ENCODE measurements at regions not wholly inside any gene's neighbourhood (a gene's known extent, or its start where the extent isn't known, plus 50 kb on each side); places are given as distances from the start of the nearest gene placed in this dataset.
A peak's percentile ranks its signal among the peaks of the same experiment; 100 is the strongest.
"Not testable (repeated sequence)": the region's sequence is repeated elsewhere in the genome, so short reads cannot be mapped to it uniquely, and the experiment has no call there.

DNA sequence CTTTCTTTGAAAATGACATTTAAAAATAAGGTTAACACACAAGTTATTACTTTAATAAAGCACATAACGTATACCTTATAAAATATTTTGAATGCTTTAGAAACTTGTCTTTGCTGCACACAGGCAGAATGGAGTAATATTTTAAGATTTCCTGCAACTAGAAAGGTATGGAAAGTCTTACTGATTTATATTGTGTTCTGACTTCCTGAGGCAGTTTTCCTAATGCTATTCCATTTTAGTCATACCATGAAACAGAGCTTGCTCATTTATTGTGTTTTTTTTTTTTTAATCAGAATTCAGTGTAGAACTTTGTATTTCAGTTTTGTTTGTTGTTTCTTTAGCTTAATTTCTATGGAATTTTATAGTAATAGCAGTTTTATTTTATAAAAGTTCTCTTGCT lies 60.9 kb upstream of the S1PR1 start:
- TF ChIP-seq, protein P1, sequence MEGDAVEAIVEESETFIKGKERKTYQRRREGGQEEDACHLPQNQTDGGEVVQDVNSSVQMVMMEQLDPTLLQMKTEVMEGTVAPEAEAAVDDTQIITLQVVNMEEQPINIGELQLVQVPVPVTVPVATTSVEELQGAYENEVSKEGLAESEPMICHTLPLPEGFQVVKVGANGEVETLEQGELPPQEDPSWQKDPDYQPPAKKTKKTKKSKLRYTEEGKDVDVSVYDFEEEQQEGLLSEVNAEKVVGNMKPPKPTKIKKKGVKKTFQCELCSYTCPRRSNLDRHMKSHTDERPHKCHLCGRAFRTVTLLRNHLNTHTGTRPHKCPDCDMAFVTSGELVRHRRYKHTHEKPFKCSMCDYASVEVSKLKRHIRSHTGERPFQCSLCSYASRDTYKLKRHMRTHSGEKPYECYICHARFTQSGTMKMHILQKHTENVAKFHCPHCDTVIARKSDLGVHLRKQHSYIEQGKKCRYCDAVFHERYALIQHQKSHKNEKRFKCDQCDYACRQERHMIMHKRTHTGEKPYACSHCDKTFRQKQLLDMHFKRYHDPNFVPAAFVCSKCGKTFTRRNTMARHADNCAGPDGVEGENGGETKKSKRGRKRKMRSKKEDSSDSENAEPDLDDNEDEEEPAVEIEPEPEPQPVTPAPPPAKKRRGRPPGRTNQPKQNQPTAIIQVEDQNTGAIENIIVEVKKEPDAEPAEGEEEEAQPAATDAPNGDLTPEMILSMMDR (conservative IDR thresholded peaks at IDR 0.05; ENCODE audit: low read depth, low read length), result no peak
- no peak for DNase-seq (ENCODE audit: low read depth)
- no peak overlapping the region for H3K4me3 ChIP-seq (ENCODE audit: low read depth, low read length)

DNA sequence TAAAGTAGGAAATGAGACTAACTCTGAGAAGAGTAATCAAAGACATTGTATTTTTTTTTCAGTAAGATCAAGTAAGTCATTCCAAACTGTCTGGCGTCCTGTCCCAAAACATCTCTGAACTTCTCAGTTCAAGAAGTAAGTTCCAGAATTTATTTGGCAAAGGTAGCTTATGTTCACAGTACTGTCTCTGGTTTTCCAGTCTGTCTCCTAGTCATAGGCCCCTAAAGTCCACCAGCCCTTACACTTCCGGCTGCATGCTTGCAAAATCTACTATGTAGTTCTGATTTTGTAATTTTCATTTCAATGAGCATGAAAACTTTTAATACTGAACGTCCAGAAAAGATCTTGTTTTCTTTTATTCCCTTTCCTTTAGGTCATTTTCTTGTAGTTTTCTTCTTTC lies 61.4 kb upstream of the S1PR1 start:
- TF ChIP-seq, protein P1 (conservative IDR thresholded peaks at IDR 0.05; ENCODE audit: low read depth, low read length), result no peak
- DNase-seq (ENCODE audit: low read depth), result peak; percentile 17
- no peak overlapping the region for H3K4me3 ChIP-seq (ENCODE audit: low read depth, low read length)

DNA sequence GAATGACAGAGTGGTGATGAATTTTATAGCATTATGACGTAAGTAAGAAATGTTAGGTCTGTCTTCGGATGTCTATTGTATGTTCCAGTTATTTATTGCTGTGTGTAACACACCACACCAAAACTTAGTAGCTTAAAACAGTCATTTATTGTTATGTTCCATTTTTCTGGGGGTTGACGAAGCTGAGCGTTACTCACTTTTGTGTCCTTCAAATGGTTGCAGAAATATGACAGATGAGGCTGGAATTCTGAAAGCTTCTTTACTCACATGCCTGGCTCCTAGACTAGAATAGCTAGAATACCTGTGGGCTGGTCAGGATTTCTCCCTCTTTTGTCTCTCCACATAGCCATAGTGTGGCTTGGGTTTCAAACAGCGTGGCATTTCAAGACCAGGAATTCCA lies 62.1 kb upstream of the S1PR1 start:
- TF ChIP-seq, protein P1 (conservative IDR thresholded peaks at IDR 0.05; ENCODE audit: low read depth, low read length), result no peak
- H3K4me3 ChIP-seq (ENCODE audit: low read depth, low read length), result no peak overlapping the region
- peak; percentile 79 for DNase-seq (ENCODE audit: low read depth)

DNA sequence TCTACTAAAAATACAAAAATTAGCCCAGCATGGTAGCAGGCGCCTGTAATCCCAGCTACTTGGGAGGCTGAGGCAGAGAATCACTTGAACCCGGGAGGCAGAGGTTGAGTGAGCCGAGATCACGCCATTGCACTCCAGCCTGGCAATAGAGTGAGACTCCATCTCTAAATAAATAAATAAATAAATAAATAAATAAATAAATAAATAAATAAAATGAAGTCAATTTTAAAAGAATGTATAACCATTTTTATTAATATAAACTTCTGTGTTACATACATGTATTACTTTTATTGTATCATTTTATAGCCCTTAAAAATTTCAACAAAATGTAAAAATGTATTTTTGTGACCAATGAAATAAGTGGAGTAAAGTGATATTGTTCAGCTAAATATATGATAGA lies 62.5 kb upstream of the S1PR1 start:
- H3K4me3 ChIP-seq (ENCODE audit: low read depth, low read length); DNase-seq (ENCODE audit: low read depth): not testable (repeated sequence)

DNA sequence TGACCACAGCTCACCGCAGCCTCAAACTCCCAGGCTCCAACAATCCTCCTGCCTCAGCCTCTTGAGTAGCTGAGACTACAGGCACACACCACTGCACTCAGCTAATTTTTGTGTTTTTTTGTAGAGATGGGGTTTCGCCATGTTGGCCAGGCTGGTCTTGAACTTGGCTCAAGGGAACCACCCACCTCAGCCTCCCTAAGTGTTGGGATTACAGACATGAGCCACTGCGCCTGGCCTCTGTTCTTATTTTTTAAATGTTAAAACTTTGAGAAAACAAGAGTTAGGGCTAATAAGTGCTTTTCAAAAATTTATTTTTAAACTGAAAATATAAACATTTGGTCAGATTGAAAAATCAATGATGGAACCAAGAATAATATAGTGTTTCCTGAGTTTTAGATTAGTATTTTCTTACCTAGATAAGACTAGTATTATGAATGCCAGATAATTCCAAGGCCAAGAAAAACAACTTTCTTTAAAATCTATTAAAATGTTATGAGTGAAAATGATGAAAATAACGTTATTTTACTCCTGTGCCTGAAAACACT lies 66.2 kb upstream of the S1PR1 start:
- no peak for DNase-seq (ENCODE audit: low read depth)
- TF ChIP-seq, protein P1 (conservative IDR thresholded peaks at IDR 0.05; ENCODE audit: low read depth, low read length), result no peak
- H3K4me3 ChIP-seq (ENCODE audit: low read depth, low read length), result no peak overlapping the region

DNA sequence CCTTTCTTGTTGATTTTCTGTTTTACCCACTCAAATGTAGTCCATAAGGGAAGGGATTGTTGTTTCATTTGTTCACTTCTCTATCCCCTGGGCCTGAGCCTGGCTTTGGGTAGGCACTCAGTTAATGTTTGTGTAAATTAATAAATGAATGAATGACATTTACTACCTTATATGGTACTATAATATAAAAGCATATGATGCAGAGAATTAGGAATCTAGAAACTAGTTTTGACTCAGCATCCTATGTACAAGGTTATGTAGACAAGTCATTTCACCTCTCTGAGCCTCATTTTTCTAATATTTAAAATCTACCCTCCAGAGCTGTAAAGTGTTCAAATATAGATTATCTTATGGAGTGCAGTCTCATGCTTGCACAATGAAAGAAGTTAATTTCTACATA lies 68.9 kb upstream of the S1PR1 start:
- no peak for DNase-seq (ENCODE audit: low read depth)
- TF ChIP-seq, protein P1 (conservative IDR thresholded peaks at IDR 0.05; ENCODE audit: low read depth, low read length), result no peak
- no peak overlapping the region for H3K4me3 ChIP-seq (ENCODE audit: low read depth, low read length)

DNA sequence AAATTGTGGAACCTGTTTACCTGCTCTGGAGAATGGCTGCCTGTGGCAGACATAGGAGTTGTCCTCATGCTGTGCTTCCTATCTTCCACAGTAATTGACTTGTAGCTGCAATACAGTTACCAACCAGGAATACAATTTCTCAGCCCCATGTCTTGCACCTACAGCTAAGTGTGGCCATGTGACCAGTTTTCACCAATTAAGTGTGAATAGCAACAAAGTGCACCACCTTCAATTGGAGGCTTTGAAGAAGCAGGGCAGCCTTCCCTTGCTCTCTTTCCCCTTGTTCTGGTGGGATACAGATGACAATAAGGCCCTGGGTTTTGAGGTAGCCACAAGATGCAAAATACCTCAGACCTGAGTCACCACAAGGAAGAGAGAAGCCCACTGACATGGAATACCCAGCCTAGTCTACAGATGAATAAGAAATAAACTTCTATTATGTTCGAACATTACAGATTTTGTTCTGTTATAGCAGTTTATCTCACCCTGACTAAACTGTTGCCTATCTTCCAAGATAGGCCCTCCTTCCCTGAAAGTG lies 70.2 kb upstream of the S1PR1 start:
- no peak for DNase-seq (ENCODE audit: low read depth)
- TF ChIP-seq, protein P1 (conservative IDR thresholded peaks at IDR 0.05; ENCODE audit: low read depth, low read length), result no peak
- no peak overlapping the region for H3K4me3 ChIP-seq (ENCODE audit: low read depth, low read length)
